GM18508 (cell line): ENCODE measurements at regions not wholly inside any gene's neighbourhood (a gene's known extent, or its start where the extent isn't known, plus 50 kb on each side); places are given as distances from the start of the nearest gene placed in this dataset.
"Not testable (repeated sequence)": the region's sequence is repeated elsewhere in the genome, so short reads cannot be mapped to it uniquely, and the experiment has no call there.

Source experiments
- ATAC-seq: cut with Tn5 transposase; IDR thresholded peaks from one replicate; pipeline ENCODE4 v1.9.1; 2021; ENCODE audit warnings: moderate number of reproducible peaks; ENCODE audit not compliant: insufficient read depth, unreplicated experiment

GRCh38 chr13:109348519-109349258 lies 437.7 kb downstream of the IRS2 start:
- no peak for ATAC-seq

- ATAC-seq = no peak
These were observed 440.3 kb downstream of the IRS2 start for GRCh38 chr13:109346060-109346459.

GRCh38 chr13:109345433-109345941 lies 440.9 kb downstream of the IRS2 start:
- ATAC-seq = no peak

GRCh38 chr13:109344552-109345157 lies 441.7 kb downstream of the IRS2 start:
- no peak for ATAC-seq

GRCh38 chr13:109336730-109337129 lies 449.7 kb downstream of the IRS2 start:
- no peak for ATAC-seq

- no peak for ATAC-seq
These were observed 452.3 kb downstream of the IRS2 start for GRCh38 chr13:109333893-109334651.

GRCh38 chr13:109332506-109333499 lies 453.6 kb downstream of the IRS2 start:
- no peak for ATAC-seq

- no peak for ATAC-seq
These were observed 454.5 kb downstream of the IRS2 start for GRCh38 chr13:109331898-109332297.

GRCh38 chr13:109331011-109331433 lies 455.4 kb downstream of the IRS2 start:
- no peak for ATAC-seq

GRCh38 chr13:109330123-109330522 lies 456.3 kb downstream of the IRS2 start:
- ATAC-seq = no peak

- no peak for ATAC-seq
These were observed 457.2 kb downstream of the IRS2 start for GRCh38 chr13:109329175-109329574.

GRCh38 chr13:109326601-109327000 lies 459.8 kb downstream of the IRS2 start:
- no peak for ATAC-seq

- no peak for ATAC-seq
These were observed 463.0 kb downstream of the IRS2 start for GRCh38 chr13:109323338-109323737.

GRCh38 chr13:109318945-109319590 lies 467.3 kb downstream of the IRS2 start:
- no peak for ATAC-seq

GRCh38 chr13:109315481-109315880 lies 470.9 kb downstream of the IRS2 start:
- ATAC-seq = no peak

GRCh38 chr13:109314101-109314500 lies 472.3 kb downstream of the IRS2 start:
- ATAC-seq = no peak

GRCh38 chr13:109312399-109312798 lies 474.0 kb downstream of the IRS2 start:
- ATAC-seq = no peak

GRCh38 chr13:109311431-109311976 lies 474.9 kb downstream of the IRS2 start:
- not testable (repeated sequence) for ATAC-seq
